Aorta (tissue), 5 donors: ENCODE measurements at regions not wholly inside any gene's neighbourhood (a gene's known extent, or its start where the extent isn't known, plus 50 kb on each side); places are given as distances from the start of the nearest gene placed in this dataset.
A peak's percentile ranks its signal among the peaks of the same experiment; 100 is the strongest.

Experiments
- ATAC-seq: fragments of 200-7000 bp; cut with Tn5 transposase; one replicate; pipeline ENCODE4 v1.9.1; 2022; ENCODE audit warnings: moderate library complexity; ENCODE audit not compliant: low FRiP score
- DNase-seq, 2 donors: peaks; one replicate each; pipeline ENCODE4 v3.0.0-alpha.2; 2020
- H3K27ac ChIP-seq, 2 donors: one replicate each; pipeline ENCODE4 v1.5.1; 2013; ENCODE audit warnings: low read length in 2 of 2, mild to moderate bottlenecking in 2 of 2, moderate library complexity in 2 of 2, control low read depth in 1 of 2, inconsistent platforms in 1 of 2, low read depth in 1 of 2
- H3K27me3 ChIP-seq, 2 donors: one replicate each; pipeline ENCODE4 v1.6.1; 2013; ENCODE audit warnings: control low read depth in 1 of 2, low read length in 1 of 2, mild to moderate bottlenecking in 1 of 2, moderate library complexity in 1 of 2; ENCODE audit not compliant: insufficient read depth in 2 of 2, control insufficient read depth in 1 of 2
- H3K36me3 ChIP-seq, 2 donors: one replicate each; pipeline ENCODE4 v1.6.1; 2013; ENCODE audit warnings: control low read depth in 1 of 2, low read length in 1 of 2, mild to moderate bottlenecking in 1 of 2; ENCODE audit not compliant: insufficient read depth in 2 of 2, control insufficient read depth in 1 of 2
- H3K4me1 ChIP-seq, 2 donors: one replicate each; pipeline ENCODE4 v1.6.1; 2013; ENCODE audit warnings: low read length in 2 of 2, control low read depth in 1 of 2, mild to moderate bottlenecking in 1 of 2, moderate library complexity in 1 of 2; ENCODE audit not compliant: insufficient read depth in 2 of 2, control insufficient read depth in 1 of 2
- H3K4me3 ChIP-seq, 2 donors: one replicate each; pipeline ENCODE4 v1.5.1; 2013; ENCODE audit warnings: low read length in 2 of 2, control low read depth in 1 of 2, mild to moderate bottlenecking in 1 of 2
- H3K9me3 ChIP-seq: one replicate; pipeline ENCODE4 v1.6.1; 2013; ENCODE audit warnings: mild to moderate bottlenecking, low read length; ENCODE audit not compliant: control insufficient read depth
- WGBS, 2 donors: extraction: QIAGEN DNeasy Blood & Tissue Kit; methylation state at CpG; one replicate each; pipeline ENCODE4 v1.1.7; 2013; 5-methylcytosine and 5-hydroxymethylcytosine counted together
- intact Hi-C, 2 donors: fragments of 100-400 bp; cut with DNase I; formaldehyde crosslinking; loops; one replicate each; pipeline versions ENCODE4 v1.14.2 to v1.15.0; 2022
- donor health status: healthy with polysubstance abuse.
- donor health status: Bipolar disorder and iron deficiency.
- donor health status: DM: no; HTN: no; CAD: no.
- donor health status: DM: no; HTN: no; CAD: no.
- donor health status: DM: yes; HTN: yes; CAD: no.

GRCh38 chr3:116767726-116768125 lies 58.1 kb downstream of the TUSC7 start:
- intact Hi-C loops: no loop called here
- DNase-seq: no peak
- whole genome bisulfite sequencing, 2 donors: 54 to 83% methylated on average over 1 of the region's 1 CpG
- H3K36me3 ChIP-seq: no peaks in the 10 kb centered on the region
- no peaks in the 10 kb centered on the region for H3K9me3 ChIP-seq
- no peaks in the 10 kb centered on the region for H3K27me3 ChIP-seq
- H3K4me3 ChIP-seq: no peak overlapping the region
- ATAC-seq: no peak
- no peaks in the 10 kb centered on the region for H3K4me1 ChIP-seq
- H3K27ac ChIP-seq: no peak overlapping the region

GRCh38 chr3:116770815-116771450 lies 61.4 kb downstream of the TUSC7 start:
- 1 to 2% methylated on average over 7 of the region's 7 CpGs for WGBS, 2 donors
- Histone ChIP-seq H3K9me3 (no peaks in the 10 kb centered on the region), H3K4me3 (no peak overlapping the region), H3K27me3 (no peaks in the 10 kb centered on the region), H3K27ac (no peak overlapping the region), H3K36me3 (no peaks in the 10 kb centered on the region), H3K4me1 (no peaks in the 10 kb centered on the region)
- ATAC-seq (peak; percentile 83), DNase-seq (peak in 1 of 2 donors; percentile 66)
- intact Hi-C loops: loop anchor here (2.0 to 10.0 kb wide), 4 partner anchors 754 to 1234 kb away; no protein-coding TSS in a partner anchor

GRCh38 chr3:116776880-116777785 lies 67.6 kb downstream of the TUSC7 start:
- DNase-seq: no peak
- H3K4me1 ChIP-seq: no peaks in the 10 kb centered on the region
- H3K27ac ChIP-seq: no peak overlapping the region
- peaks cover 0 to 1% of the 10 kb centered on the region in 2 donors for H3K27me3 ChIP-seq
- no peak overlapping the region for H3K4me3 ChIP-seq
- WGBS, 2 donors: 69 to 73% methylated on average over 10 of the region's 10 CpGs
- intact Hi-C loops: loop anchor here (10.0 kb wide), 3 partner anchors 748 to 1228 kb away; no protein-coding TSS in a partner anchor
- no peak for ATAC-seq
- no peaks in the 10 kb centered on the region for H3K36me3 ChIP-seq
- H3K9me3 ChIP-seq: no peaks in the 10 kb centered on the region

GRCh38 chr3:116785226-116785625 lies 75.6 kb downstream of the TUSC7 start:
- ATAC-seq (no peak), DNase-seq (no peak)
- Histone ChIP-seq H3K9me3 (no peaks in the 10 kb centered on the region), H3K36me3 (no peaks in the 10 kb centered on the region), H3K4me1 (peaks cover 0 to under 1% of the 10 kb centered on the region in 2 donors), H3K27me3 (peaks cover 0 to 1% of the 10 kb centered on the region in 2 donors), H3K4me3 (no peak overlapping the region), H3K27ac (no peak overlapping the region)
- WGBS, 2 donors: 93 to 95% methylated on average over 3 of the region's 3 CpGs
- intact Hi-C loops: no loop called here

- no peaks in the 10 kb centered on the region for H3K36me3 ChIP-seq
- H3K4me3 ChIP-seq: no peak overlapping the region
- intact Hi-C loops: no loop called here
- ATAC-seq (no peak), DNase-seq (no peak)
- H3K4me1 ChIP-seq: no peaks in the 10 kb centered on the region
- H3K9me3 ChIP-seq: no peaks in the 10 kb centered on the region
- H3K27ac ChIP-seq: no peak overlapping the region
- no peaks in the 10 kb centered on the region for H3K27me3 ChIP-seq
These were observed 93.1 kb downstream of the TUSC7 start for GRCh38 chr3:116802651-116803050.

GRCh38 chr3:116806351-116806750 lies 96.8 kb downstream of the TUSC7 start:
- Histone ChIP-seq H3K36me3 (no peaks in the 10 kb centered on the region), H3K27me3 (peaks cover 0 to 2% of the 10 kb centered on the region in 2 donors), H3K27ac (no peak overlapping the region), H3K4me1 (no peaks in the 10 kb centered on the region), H3K4me3 (no peak overlapping the region), H3K9me3 (peaks cover 3% of the 10 kb centered on the region)
- WGBS, 2 donors: 98 to 99% methylated on average over 1 of the region's 1 CpG
- ATAC-seq: no peak
- intact Hi-C loops: no loop called here
- DNase-seq: no peak

GRCh38 chr3:116808725-116809124 lies 99.1 kb downstream of the TUSC7 start:
- 90 to 93% methylated on average over 1 of the region's 1 CpG for WGBS, 2 donors
- no peak for ATAC-seq

GRCh38 chr3:116809208-116809607 lies 99.6 kb downstream of the TUSC7 start:
- WGBS, 2 donors: 82 to 87% methylated on average over 4 of the region's 4 CpGs
- Histone ChIP-seq H3K4me3 (no peak overlapping the region), H3K4me1 (no peaks in the 10 kb centered on the region), H3K36me3 (no peaks in the 10 kb centered on the region), H3K9me3 (peaks cover 3% of the 10 kb centered on the region), H3K27ac (no peak overlapping the region), H3K27me3 (peaks cover 0 to 2% of the 10 kb centered on the region in 2 donors)
- ATAC-seq: no peak
- intact Hi-C loops: no loop called here
- DNase-seq: no peak

More at GRCh38 chr3:116808725-116809124, 99.1 kb downstream of the TUSC7 start:
- Histone ChIP-seq H3K27ac (no peak overlapping the region), H3K36me3 (no peaks in the 10 kb centered on the region), H3K4me1 (no peaks in the 10 kb centered on the region), H3K27me3 (peaks cover 0 to 2% of the 10 kb centered on the region in 2 donors), H3K9me3 (peaks cover 3% of the 10 kb centered on the region), H3K4me3 (no peak overlapping the region)
- no peak for DNase-seq
- intact Hi-C loops: no loop called here
